DMS 273 (cell line): ENCODE measurements at regions not wholly inside any gene's neighbourhood (a gene's known extent, or its start where the extent isn't known, plus 50 kb on each side); places are given as distances from the start of the nearest gene placed in this dataset.

Experiments
- DNase-seq: peaks from one replicate; lab custom pipeline; 2025; ENCODE audit not compliant: unreplicated experiment; lab: John Stamatoyannopoulos, UW

DNA sequence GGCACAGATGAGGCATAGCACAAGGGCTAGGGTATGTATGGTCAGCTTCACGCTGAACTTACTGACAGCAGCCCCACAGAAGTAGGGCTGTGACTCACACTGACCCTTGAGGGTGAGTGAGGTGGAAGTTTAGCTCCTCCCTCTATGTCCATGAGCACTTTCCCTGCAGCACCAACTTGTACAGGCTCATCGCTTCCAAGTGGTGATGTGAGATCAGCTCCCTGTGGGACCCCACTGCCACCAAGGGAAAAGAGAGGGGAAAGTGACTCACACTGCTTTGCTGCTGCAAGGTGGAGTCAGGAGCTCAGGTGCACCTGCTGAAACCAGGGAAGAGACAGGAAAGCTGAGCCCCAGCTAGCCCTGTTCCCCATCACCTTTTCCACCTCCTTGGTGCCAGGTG is 91.5 kb downstream of the TEX51 start:
- DNase-seq: no peak

DNA sequence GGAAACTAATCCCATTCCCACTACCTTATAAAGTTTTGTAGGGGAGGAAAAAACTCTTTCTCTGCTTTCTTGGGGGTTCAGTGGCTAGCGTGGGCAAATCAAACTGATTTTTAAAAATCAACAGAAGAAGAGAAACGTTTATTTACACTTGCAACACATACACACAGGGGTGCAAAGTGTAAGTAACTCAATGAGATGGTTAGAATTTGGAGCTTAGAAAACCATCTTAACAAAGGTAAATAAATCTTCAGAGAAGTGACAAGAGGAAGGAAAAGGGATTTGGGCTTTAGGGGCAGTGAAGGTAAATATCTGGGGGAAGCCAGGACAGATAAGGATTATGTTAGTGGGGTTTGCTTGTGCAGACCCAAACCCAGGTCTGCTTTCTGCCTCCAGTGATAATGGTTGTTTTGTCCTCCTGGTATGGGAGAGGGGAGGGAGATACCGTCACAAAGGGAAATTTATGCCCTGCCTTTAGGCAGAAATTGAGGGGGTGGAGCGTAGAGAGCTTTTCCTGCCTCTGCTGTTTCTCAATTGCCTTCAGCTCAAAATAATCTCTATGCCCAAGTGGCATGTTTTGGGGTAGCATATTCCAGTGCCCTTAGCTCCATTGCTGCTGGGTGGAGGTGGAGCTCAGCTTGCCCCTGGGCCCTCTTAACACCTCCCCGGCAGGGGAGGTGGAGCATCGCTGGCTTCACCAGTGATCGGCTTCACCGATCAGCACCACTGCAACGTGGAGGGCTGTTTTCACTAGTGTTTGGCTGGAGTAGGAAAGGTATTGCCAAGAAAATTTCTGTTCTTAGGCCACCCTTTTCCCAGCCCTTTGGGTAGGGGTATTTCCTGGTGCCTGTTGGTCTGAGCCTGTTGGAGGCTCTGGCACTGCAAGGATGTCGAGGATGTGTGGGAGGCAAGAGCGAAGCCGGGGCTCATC is 92.2 kb downstream of the TEX51 start:
- no peak for DNase-seq

DNA sequence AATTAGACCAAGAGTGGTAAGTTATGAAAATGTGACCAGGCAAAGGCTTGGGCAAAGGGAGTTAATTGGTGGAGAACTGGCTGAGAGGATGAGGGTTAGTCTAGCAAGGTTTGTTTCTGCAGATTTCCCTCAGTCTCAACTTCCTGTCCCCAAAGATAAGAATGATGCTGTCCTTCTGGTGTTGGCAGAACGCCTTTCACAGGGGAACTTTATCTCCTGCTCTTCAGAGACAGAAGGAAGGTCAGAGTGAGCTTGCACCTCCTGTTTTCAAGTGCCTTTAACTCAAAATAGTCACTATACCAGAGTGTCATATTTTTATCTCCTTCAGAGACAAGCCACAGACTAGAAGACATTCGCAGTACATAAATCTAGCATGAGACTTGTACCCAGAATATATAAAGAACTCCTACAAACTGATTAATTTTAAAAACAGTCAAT is 95.7 kb downstream of the TEX51 start:
- DNase-seq: no peak

DNA sequence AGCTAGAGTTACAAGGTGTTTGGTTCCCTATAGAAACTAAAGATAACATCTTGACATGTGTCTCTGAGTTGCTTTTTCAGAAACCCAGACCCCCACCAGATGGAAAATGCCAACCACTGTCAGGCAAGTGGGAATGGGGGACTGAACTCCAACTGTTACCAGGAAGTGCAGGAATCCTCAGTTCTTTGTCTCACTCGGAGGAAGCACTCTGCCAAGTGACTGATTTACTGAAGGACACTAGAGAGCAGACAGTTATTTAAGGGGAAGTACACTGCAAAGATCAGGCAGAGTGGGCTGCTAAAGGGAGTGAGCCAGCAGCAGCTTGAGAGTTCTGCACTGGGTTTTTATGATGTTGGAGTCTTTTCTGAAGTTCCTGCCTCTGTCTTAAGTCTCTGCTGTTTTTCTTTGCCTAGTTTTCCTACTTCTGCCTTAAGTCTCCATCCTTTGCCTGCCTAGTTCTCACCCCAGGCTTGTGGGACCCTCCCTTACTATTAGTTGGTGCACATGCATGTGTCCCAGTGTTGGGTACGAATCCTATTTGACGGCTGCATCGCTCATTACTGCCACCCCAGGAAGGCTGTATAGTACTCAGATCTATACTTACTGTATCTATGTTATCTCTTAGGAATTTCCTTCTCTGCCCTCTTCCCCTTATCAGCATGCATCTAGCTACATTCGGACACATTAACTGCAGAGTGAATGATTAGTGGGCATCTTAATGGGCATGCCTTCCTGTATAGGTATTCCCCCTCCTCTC is 97.1 kb downstream of the TEX51 start:
- DNase-seq: peak; percentile 9

DNA sequence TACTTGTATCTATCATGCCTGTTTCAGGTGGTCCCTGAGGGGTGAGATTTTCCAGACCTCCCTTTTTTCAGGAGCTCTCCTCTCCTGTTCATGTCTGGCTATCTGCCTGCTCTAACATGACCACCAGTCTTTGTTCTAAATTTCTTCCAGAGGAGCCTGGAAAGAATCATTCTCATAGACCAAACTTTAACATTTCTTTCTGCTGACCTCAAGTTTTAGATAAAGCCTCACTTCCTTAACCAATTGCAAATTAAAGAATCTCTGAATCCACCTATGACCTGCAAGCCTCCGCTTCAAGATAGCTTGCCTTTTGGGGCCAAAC is 97.6 kb downstream of the TEX51 start:
- no peak for DNase-seq
